ENCODE measurements at regions not wholly inside any gene's neighbourhood (a gene's known extent, or its start where the extent isn't known, plus 50 kb on each side); places are given as distances from the start of the nearest gene placed in this dataset.

GRCh38 chr16:52756812-52757517 is 210.0 kb upstream of the TOX3 start:
- TF ChIP-seq ZNF549 (tag by site-specific recombination; IDR thresholded peaks at IDR 0.05) (no peak), CTCF (tag by site-specific recombination; IDR thresholded peaks at IDR 0.05) (no peak), ZNF664 (tag by site-specific recombination; IDR thresholded peaks at IDR 0.05) (no peak), ZNF274 (IDR thresholded peaks at IDR 0.05; ENCODE audit: low read length) (no peak), ZNF274 (tag by site-specific recombination; IDR thresholded peaks at IDR 0.05; ENCODE audit: borderline replicate concordance) (no peak), ZNF792 (tag by site-specific recombination; IDR thresholded peaks at IDR 0.05) (no peak), ZNF18 (tag by site-specific recombination; IDR thresholded peaks at IDR 0.05) (no peak)
- TF ChIP-seq, protein P1, sequence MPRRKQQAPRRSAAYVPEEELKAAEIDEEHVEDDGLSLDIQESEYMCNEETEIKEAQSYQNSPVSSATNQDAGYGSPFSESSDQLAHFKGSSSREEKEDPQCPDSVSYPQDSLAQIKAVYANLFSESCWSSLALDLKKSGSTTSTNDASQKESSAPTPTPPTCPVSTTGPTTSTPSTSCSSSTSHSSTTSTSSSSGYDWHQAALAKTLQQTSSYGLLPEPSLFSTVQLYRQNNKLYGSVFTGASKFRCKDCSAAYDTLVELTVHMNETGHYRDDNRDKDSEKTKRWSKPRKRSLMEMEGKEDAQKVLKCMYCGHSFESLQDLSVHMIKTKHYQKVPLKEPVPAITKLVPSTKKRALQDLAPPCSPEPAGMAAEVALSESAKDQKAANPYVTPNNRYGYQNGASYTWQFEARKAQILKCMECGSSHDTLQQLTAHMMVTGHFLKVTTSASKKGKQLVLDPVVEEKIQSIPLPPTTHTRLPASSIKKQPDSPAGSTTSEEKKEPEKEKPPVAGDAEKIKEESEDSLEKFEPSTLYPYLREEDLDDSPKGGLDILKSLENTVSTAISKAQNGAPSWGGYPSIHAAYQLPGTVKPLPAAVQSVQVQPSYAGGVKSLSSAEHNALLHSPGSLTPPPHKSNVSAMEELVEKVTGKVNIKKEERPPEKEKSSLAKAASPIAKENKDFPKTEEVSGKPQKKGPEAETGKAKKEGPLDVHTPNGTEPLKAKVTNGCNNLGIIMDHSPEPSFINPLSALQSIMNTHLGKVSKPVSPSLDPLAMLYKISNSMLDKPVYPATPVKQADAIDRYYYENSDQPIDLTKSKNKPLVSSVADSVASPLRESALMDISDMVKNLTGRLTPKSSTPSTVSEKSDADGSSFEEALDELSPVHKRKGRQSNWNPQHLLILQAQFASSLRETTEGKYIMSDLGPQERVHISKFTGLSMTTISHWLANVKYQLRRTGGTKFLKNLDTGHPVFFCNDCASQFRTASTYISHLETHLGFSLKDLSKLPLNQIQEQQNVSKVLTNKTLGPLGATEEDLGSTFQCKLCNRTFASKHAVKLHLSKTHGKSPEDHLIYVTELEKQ (tag by site-specific recombination; IDR thresholded peaks at IDR 0.05; ENCODE audit: borderline replicate concordance), result no peak

Data from HEK293 (cell line).